ENCODE measurements at regions not wholly inside any gene's neighbourhood (a gene's known extent, or its start where the extent isn't known, plus 50 kb on each side); places are given as distances from the start of the nearest gene placed in this dataset.

DNA sequence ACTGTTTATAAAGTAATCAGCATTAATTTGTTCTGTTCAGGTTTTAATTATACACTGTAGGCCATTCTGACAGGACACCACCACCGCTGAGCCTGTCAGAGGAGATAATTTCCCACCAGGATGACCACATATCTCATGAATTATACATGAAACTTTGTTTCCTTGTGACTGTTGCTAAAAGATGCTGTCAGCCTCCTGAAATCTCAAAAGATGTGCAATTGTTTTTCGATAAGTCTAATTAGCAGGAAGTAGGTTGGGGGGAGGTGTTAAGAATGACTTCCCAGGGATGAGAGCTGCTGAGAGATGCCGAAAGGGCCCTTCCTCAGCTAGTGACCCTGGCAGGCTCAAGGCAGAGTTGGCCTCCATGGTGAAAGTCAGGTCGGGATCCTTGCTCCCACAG, 485.4 kb downstream of the SOX6 start:
- intact Hi-C loops (cut with DNase I), result no loop called here
- DNase-seq (ENCODE audit: low spot score), result no peak

DNA sequence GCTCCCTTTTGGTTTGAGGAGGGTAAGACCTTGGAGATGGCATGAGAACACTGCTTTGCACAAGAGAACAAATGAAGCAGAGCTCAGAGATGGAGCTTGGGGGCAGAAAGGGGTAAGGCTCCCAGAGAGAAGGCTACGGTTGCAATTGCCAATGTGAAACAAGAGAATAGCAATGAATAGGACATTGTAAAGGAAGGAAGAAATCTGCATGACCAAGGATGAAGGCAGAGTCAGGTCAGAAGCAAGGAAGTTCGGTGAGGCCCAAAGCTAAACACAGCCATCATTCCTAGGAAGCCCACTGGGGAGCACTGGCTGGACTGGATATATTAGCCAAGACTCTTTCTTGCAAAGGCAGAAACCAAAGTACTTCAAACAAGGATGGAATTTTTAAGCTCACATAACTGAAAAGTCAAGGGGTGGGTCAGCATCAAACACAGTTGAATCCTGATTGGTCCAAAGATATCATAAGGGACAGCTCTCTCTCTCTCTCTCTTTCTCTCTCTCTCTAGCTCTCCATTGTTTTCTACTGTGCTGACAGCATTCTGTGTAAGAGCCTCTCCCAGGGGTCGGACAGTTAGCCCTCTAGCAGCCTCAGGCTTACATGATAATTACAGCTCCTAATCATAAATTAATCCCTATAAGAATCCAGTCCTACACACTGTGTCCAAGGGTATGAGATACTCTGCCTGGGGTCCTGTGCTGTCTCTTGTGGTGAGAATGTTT, 484.3 kb downstream of the SOX6 start:
- intact Hi-C loops (cut with DNase I), result no loop called here
- no peak for DNase-seq (ENCODE audit: low spot score)

DNA sequence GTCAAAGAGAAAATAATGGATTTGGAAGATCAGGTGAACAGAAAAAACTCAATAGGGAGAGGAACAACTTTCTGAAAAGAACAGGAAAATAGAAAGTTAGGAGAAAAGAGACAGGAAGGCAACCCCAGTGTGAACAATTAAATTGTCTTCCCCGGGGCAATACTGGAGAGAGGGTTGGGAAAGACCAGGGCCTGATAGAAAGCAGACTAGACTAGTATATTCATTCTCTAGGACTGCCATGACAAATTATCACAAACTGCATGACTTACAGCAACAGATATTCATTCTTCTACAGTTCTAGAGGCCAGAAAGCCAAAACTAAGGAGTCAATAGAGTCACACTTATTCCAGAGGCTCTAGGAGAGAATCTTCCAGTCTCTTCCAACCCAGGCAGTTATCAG, 482.8 kb downstream of the SOX6 start:
- intact Hi-C loops (cut with DNase I), result no loop called here
- no peak for DNase-seq (ENCODE audit: low spot score)

DNA sequence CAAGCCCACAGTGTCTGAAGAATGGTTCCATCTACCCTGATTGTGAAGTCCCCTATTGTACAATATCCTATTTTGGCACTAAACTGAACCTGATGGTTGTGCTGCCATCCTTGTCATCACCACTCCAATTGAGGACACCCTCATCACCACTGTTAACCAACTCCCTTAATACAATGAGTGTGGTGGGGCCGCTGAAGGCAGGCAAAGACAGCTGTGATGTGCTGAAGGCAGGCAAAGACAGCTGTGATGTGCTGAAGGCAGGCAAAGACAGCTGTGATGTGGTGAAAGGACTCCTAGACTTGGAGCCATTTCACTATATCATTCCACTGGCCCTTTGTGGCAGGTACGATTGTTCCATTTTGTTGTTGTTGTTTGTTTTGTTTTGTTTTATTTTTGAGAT, 481.6 kb downstream of the SOX6 start:
- intact Hi-C loops (cut with DNase I), result no loop called here
- DNase-seq (ENCODE audit: low spot score), result no peak

DNA sequence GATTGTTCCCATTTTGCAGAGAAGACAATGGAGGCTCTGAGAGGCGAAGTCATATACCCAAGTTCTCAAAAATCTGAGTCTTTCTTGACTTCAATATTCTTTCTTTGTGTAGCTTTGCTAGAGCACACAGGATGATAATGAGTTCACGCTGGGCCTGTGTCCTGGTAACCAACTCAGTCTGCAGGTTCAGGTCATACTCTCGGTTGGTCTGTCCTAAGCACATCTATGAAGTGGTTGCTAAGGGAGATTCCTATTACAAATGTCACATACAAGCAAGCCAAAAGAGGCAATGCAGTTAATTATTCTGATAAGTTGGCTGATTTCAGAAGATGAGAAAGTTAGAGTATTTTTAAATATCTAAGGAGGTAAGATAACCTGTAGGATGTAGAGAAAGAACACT, 481.0 kb downstream of the SOX6 start:
- DNase-seq (ENCODE audit: low spot score), result no peak
- intact Hi-C loops (cut with DNase I), result no loop called here

DNA sequence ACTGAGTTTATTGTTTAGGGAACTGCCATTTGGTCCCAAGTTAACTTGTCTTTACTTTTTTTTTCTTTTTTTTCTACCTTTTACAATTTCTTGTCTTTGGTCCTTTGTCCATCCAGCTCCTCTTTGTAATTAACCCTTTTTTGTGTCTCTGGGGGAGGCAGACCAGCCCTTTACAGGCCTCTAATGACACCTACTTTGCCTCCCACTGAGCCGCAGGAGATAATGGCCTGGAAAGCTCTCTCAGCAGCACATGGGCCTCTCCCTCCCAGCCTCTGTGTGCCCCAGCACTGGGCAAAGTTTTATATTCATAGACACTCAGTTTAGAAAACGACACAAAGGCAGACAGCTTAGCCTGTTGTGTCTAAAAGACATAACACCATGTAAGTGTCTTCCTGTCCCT, 480.4 kb downstream of the SOX6 start:
- intact Hi-C loops (cut with DNase I), result no loop called here
- DNase-seq (ENCODE audit: low spot score), result no peak

DNA sequence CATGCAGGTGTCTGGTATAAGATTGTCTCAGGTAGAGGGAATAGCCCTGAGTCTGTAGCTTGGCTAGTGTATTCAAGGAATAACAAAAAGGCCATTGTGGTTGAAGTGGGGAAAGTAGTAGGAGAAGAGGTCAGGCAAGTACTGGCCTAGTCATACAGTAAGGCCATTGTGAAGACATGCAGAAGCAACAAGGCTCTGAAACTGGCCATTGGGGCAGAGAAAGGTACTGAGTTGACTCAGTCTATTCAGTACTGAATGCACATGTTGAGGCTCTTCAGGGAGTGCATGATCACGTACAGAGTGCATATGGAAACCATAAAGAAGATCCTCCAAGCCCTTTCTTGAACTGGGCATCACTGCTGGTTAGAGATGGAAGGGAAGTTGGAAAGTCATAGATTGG, 477.6 kb downstream of the SOX6 start:
- intact Hi-C loops (cut with DNase I), result no loop called here
- no peak for DNase-seq (ENCODE audit: low spot score)

DNA sequence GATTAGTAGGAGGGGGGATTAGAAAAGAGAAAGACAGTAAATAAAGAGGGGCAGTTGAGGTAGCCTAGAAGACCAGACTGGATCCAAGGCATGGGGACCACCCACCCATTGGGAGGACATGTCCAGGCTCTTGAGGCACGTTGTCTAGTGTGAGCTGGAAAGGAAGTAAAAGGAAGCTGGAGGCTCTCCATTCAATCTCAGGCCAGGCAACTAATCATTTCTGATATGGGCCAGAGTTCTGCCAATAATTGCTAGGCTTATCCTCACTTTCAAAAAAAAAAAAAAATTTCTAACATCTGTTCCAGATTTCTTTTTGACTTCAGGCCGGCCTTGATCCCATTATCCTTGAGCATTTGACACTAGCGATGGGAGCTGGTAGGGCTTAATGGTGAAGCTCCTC, 476.1 kb downstream of the SOX6 start:
- no peak for DNase-seq (ENCODE audit: low spot score)
- intact Hi-C loops (cut with DNase I), result no loop called here

DNA sequence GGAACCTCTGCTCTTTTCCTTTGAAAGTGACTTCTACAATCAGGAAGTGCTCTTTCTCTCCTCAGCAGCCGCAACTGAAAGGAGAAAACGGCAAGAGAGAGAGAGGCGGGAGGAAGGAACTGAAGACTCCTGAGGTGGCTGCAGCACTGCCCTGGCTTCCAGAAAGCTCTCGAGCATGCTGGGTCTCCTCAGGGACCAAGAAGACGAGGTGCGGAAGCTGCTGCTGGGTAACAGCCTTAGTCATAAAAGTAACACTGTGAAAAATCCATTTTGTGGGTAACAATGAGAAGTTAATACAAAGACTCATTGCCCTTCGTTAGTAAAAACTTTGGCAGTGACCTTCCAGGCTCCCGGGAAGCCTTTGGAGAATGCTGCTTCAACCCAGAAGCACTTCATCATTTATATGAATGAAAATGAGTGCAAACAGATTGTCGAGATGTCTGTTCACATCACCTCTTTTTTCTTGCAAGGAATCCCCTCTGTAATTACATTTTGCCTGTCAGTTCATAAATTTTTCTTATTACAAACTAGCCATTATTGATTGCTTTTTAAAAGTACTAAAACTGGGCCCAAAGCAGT, 473.4 kb downstream of the SOX6 start:
- DNase-seq (ENCODE audit: low spot score), result no peak
- intact Hi-C loops (cut with DNase I), result no loop called here

DNA sequence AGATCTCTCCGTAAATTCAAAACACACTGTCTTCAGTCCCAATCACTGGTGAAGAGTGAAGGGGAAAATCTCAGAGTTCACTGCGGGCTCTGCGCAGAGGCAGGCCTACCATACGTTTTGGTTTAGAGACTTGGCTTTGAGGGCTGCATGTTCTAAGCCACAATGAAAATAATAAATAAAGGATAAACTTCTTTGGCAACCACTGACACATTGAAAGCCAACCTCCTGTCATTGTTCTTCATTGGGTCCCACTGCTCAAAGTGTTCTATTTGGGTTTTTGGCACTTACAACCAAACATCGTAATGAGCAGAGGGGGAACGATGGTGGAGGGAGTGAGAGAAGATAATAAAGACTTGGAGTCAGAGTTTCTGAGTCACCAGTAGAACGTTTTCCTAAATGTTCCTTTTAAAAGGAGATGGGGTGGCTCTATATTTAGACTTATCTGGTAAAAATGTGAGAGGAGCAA, 472.9 kb downstream of the SOX6 start:
- intact Hi-C loops (cut with DNase I), result no loop called here
- DNase-seq (ENCODE audit: low spot score), result no peak

DNA sequence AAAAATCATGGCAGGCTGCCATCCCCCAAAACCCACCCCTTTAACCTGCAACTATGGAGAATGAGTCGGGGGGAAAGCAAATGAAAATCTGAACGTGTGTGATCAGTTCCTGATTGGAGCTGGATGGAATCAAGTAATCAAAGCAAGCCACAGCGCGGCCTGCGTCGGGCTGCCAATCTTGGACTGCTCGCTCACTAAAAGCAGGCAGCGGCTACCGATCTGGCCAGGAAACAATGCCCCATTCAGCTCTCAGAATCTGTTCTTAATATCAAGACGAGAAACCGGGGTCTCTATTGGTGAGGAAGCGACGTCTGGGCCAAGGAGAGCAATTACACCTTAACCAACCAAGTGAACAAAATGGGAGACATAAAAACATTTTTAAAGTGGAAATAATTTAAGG, 472.2 kb downstream of the SOX6 start:
- DNase-seq (ENCODE audit: low spot score), result no peak
- intact Hi-C loops (cut with DNase I), result no loop called here

DNA sequence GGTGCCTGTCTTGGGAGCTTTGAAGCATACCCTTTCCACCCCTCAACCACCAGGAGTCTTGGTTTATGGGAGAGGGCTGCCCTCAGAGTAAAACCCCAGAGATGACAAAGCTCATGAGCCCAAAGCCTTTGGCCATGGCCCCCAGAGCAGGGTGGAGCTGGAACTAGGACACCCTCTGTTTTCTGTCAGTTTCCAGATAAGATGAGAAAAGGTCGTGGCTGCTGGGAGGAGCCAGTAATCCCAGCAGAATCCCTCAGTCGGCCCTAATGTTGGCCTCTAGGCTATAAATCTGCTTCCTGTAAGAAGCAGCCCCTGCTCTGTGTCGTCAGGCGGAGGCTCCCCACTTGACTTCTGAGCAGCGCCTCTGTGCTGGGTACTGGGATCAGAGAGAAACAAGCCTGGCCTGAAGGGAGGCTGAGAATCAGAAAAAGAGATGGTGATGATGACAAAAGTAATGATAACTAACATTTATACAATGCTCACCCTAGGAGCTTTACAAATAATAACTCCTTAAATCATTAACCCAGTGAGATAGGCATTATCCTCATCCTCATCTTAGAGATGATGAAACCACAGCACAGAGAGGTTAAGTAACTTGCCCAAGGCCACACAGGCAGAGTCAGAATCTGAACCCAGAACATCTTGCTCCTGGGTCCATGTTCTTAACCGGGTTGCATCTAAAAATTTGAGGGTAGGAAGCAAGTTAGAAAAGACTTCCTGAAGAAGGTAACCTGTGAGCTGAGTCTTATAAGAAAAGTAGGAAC, 471.4 kb downstream of the SOX6 start:
- no peak for DNase-seq (ENCODE audit: low spot score)
- intact Hi-C loops (cut with DNase I), result no loop called here

DNA sequence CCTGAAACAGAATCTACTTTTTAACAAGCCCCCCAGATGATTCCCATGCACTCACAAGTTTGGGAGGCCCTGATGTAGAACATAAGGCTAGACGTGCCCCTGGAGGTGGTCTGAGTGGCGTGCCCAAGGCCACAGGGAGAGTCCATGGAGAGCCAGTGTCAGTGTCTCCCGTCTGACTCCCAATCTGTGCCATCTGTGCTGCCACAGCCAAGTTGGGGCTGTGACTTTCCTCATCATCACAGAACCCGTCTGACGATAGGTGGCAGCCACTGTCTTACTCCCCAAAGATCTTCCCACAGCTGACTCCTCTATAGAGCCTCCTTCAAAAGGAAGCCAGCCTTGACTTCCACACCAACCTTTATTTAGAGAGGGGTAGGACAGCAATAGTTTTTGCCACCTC, 470.5 kb downstream of the SOX6 start:
- DNase-seq (ENCODE audit: low spot score), result no peak
- intact Hi-C loops (cut with DNase I), result no loop called here

DNA sequence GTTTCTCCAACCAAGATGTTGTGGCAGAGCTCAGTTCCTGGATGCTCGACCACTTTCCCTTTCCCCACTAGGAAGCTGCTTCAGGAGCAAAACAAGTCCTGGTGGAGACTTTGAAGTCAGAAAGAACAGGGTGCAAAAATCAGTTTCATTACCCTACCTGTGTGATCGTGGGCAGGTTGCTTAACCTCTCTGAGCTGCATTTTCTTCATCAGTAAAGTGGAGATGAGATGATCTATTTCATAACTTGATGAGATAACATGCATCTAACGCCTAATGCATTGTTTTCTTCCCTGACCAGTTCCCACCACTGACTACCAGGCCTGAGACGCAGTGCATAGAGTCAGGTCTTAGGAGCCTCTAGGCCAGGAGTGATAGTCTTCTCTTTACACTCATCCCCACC, 470.0 kb downstream of the SOX6 start:
- no peak for DNase-seq (ENCODE audit: low spot score)
- intact Hi-C loops (cut with DNase I), result no loop called here

DNA sequence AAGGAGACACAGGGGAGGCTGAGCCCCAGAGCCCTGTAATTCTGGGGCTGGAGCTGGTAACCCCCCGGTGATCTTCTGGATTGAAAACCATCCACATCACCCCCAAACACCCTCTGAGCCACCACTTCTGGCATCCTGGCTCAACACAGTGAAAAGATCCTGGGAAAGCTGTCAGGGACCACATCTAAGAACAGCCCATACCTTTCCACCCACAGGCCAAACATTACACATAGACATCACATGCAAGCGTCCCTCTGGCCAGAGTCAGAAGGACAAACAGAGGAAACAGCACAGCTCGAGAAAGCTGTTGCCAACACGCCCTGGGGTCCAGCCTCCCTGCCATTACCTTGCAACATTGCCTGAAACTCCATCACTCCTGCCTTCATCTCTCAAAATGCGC, 469.5 kb downstream of the SOX6 start:
- intact Hi-C loops (cut with DNase I), result no loop called here
- no peak for DNase-seq (ENCODE audit: low spot score)

DNA sequence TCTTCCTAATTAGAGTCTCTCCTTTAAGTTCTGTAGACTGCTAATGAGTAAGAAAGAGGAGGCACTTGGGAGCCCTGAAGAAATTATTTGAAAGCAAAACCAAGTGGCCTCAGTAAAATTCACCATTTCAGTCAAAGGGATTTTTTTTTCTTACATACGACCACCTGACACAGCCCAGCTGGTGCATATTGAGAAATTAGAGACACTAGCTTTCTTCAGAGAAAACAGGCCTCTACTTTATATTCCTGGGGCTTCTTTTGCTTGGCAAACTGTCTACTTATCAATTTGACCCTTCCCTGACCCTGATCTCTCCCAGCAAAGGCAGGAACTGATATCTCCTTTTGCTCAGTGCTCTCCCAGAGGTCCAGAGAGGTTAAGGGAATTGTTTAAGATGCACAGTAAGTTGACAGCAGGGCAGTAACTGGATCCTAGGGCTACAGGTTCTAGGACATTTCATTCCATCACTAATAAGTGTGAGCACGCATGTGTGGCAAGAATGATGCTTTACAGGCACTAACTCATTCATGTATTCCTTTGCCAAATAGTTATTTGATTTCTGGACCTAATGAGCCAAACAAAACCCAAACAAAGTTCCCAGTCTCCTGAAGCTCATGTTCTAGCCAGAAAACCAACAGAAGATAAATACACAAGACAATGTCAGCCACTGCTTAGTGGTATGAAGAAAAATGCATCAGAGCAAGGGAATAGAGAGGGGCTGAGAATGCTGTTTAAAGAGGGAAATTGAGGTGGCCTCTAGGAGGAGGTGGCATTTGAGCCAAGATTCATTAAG, 467.6 kb downstream of the SOX6 start:
- intact Hi-C loops (cut with DNase I), result no loop called here
- DNase-seq (ENCODE audit: low spot score), result no peak

DNA sequence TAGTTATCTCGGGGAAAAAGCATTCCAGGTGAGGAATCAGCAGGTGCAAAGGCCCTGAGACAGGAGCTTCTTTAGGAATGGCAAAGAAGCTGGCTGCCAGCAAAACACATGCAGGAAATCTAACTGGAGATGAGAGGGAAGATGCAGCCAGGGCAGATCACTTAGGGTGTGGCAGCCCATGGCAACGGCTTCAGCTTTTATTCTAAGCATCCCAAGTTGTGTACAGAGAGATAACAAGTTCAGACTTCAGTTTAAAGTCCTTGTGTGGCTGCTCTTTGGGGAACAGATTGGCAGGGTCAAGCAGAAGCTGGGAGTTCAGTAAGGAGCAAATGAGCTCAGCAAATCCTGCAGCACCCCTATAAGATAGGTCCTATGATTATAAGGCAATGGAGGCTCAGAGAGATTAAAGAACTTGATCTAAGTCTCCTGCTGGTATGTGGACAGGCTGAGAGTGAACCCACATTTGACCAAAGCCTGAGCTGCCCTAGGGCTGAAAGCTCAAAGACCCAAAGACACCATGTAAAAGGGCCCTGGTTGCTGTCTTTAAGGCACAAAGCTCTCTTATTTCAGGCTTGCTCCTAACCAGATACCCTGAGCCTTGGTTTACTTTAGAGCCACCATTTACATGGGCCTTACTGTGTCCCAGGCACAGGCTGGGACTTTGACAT, 466.8 kb downstream of the SOX6 start:
- intact Hi-C loops (cut with DNase I), result loop anchor here (5.0 kb wide), 1 partner anchor 237 kb away; no protein-coding TSS in a partner anchor
- no peak for DNase-seq (ENCODE audit: low spot score)

DNA sequence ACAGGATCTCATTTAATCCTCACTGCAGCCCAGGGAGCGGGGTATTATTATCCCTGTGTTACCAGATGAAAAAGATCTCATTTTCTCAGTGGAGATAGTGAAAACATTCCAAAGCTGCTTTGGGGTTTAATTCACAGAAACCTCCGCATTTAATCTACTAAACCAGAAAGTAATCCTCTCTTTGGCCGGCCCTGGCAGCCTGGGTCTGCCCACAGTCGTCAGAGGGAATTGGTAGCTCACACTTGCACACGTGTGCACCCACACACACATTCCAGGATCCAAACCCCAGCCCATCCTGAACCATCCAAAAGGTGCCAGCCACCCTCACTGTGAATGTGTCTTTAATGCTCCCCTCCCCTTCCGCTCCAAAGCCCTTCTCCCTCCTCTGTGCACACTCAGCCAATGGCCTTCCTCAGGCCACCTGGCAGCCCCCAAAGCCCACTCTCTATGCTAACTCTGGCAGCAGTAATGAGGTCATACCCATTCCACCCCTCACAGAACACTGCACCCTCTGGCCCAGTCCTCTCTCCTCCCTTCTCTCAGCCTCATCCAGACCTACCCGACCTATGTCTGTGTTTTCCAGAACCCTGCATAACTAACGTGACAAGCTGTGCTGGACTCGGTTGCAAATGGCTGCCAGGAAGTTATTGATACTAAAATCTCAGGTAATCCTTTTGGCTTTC, 466.2 kb downstream of the SOX6 start:
- no peak for DNase-seq (ENCODE audit: low spot score)
- intact Hi-C loops (cut with DNase I), result loop anchor here (5.0 kb wide), 1 partner anchor 238 kb away; no protein-coding TSS in a partner anchor

DNA sequence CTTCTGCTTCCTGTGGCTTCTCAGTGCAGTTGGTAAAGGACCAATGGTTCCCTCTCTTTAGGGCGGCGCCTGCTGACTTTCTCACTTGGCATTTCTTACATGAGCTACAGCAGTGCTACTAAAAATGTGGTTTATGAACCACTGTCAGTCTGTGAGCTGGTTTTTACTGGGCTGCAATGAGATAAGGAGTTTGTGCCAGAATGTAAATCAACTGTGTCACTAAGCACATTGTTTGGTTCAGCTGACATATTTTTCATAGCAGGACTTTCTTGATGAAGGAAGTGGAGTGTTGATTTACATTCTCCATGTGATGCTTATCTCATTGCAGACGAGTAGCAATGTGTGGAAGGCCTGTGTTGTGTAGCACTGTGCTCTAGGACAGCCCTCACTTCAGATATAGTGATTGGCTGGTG, 463.3 kb downstream of the SOX6 start:
- intact Hi-C loops (cut with DNase I), result loop anchor here (5.0 kb wide), 1 partner anchor 241 kb away; no protein-coding TSS in a partner anchor
- no peak for DNase-seq (ENCODE audit: low spot score)

All from cardiac septum (tissue), 1 donor.